B cell (primary cell): ENCODE measurements at regions not wholly inside any gene's neighbourhood (a gene's known extent, or its start where the extent isn't known, plus 50 kb on each side); places are given as distances from the start of the nearest gene placed in this dataset.

Experiments
- ATAC-seq: fragments of 200-7000 bp; cut with Tn5 transposase; one replicate; pipeline ENCODE4 v1.10.0; 2021; ENCODE audit warnings: low read depth, mild to moderate bottlenecking, moderate number of reproducible peaks, moderate library complexity
- CTCF ChIA-PET: fragments of 350-600 bp; sonication (Branson Sonifier 250); formaldehyde crosslinking; loops from one replicate; lab custom pipeline; 2021; ENCODE audit warnings: antibody characterized with exemption, inconsistent platforms; lab: Charles Lee
- POLR2A ChIA-PET: fragments of 350-600 bp; sonication (Branson Sonifier 250); formaldehyde crosslinking; loops from one replicate; lab custom pipeline; 2021; ENCODE audit warnings: antibody characterized with exemption; lab: Charles Lee
- DNase-seq: peaks from one replicate; pipeline ENCODE4 v3.0.0; 2013
- H2AFZ ChIP-seq: 2 replicates; pipeline ENCODE4 v1.6.1; 2012; ENCODE audit warnings: mild to moderate bottlenecking, low read depth, low read length; ENCODE audit not compliant: insufficient read depth, poor library complexity, severe bottlenecking
- H3K27ac ChIP-seq, 2 donors: 1 replicate in 1 of 2; 2 replicates in 1 of 2; pipeline ENCODE4 v1.5.1; 2012 to 2013; ENCODE audit warnings: low read length in 2 of 2, mild to moderate bottlenecking in 2 of 2, moderate library complexity in 1 of 2
- H3K27me3 ChIP-seq, 4 experiments: fragments of 200-600 bp in 1 of 4; sonication (generic) in 1 of 4; replicated peaks in 1 of 4; 1 replicate in 2 of 4; 2 replicates in 2 of 4; pipeline versions ENCODE4 v1.6.1 to v1.7.0; 2013 to 2016; ENCODE audit warnings: low read length in 3 of 4, mild to moderate bottlenecking in 2 of 4, mixed read lengths in 1 of 4, moderate library complexity in 1 of 4; ENCODE audit not compliant: insufficient read depth in 4 of 4, control insufficient read depth in 3 of 4; ENCODE audit errors: control extremely low read depth in 1 of 4
- H3K36me3 ChIP-seq, 2 experiments: replicated peaks in 1 of 2; 1 replicate in 1 of 2; 2 replicates in 1 of 2; pipeline versions ENCODE4 v1.6.1 to v1.7.1; 2013; ENCODE audit warnings: low read length in 1 of 2; ENCODE audit not compliant: insufficient read depth in 2 of 2, control insufficient read depth in 1 of 2; ENCODE audit errors: control extremely low read depth in 1 of 2, extremely low read depth in 1 of 2
- H3K4me1 ChIP-seq, 2 donors: fragments of 200-600 bp in 1 of 2; sonication (generic) in 1 of 2; 1 replicate in 1 of 2; 2 replicates in 1 of 2; pipeline versions ENCODE4 v1.5.1 to v1.6.1; 2013 to 2017; ENCODE audit warnings: low read length in 2 of 2; ENCODE audit not compliant: control insufficient read depth in 2 of 2, insufficient read depth in 2 of 2
- H3K4me2 ChIP-seq: replicated peaks from 2 replicates; pipeline ENCODE3; 2012; ENCODE audit warnings: mild to moderate bottlenecking, low read depth, low read length; ENCODE audit not compliant: poor library complexity, severe bottlenecking
- H3K4me3 ChIP-seq, 5 experiments: fragments of 200-600 bp in 1 of 5; sonication (generic) in 1 of 5; 1 replicate in 3 of 5; 2 replicates in 2 of 5; pipeline versions ENCODE4 v1.5.1 to v1.7.0; 2011 to 2016; ENCODE audit warnings: low read length in 4 of 5, mild to moderate bottlenecking in 4 of 5, low read depth in 2 of 5, control low read depth in 1 of 5, moderate library complexity in 1 of 5; ENCODE audit not compliant: insufficient read depth in 1 of 5; ENCODE audit errors: control extremely low read depth in 1 of 5, extremely low read depth in 1 of 5
- H3K79me2 ChIP-seq: fragments of 200-600 bp; sonication (generic); one replicate; pipeline ENCODE4 v1.6.0; 2016; ENCODE audit warnings: low read length; ENCODE audit not compliant: control insufficient read depth, insufficient read depth
- H3K9ac ChIP-seq: fragments of 200-600 bp; sonication (generic); 2 replicates; pipeline ENCODE4 v1.6.1; 2017; ENCODE audit warnings: mild to moderate bottlenecking, low read length, moderate library complexity
- H3K9me3 ChIP-seq, 3 donors: one replicate each; pipeline versions ENCODE4 v1.6.1 to v1.7.1; 2013; ENCODE audit warnings: low read length in 2 of 3; ENCODE audit not compliant: control insufficient read depth in 2 of 3, insufficient read depth in 1 of 3; ENCODE audit errors: control extremely low read depth in 1 of 3
- H4K20me1 ChIP-seq: 2 replicates; pipeline ENCODE4 v1.6.0; 2012; ENCODE audit warnings: mild to moderate bottlenecking, low read length; ENCODE audit not compliant: insufficient read depth, control insufficient read depth, poor library complexity, severe bottlenecking
- H3K27ac Mint-ChIP-seq: one replicate; pipeline ENCODE4 v1.8.0; 2021; ENCODE audit warnings: mixed read lengths
- H3K27me3 Mint-ChIP-seq: one replicate; pipeline ENCODE4 v1.8.0; 2021; ENCODE audit warnings: mixed read lengths
- H3K4me1 Mint-ChIP-seq: one replicate; pipeline ENCODE4 v1.8.0; 2021; ENCODE audit warnings: mixed read lengths
- H3K4me3 Mint-ChIP-seq: one replicate; pipeline ENCODE4 v1.8.0; 2021; ENCODE audit warnings: mixed read lengths
- H3K9me3 Mint-ChIP-seq: one replicate; pipeline ENCODE4 v1.8.0; 2022; ENCODE audit warnings: mixed read lengths; ENCODE audit not compliant: insufficient read depth
- EZH2 ChIP-seq: IDR thresholded peaks from 2 replicates; pipeline ENCODE4 v1.6.1; 2012; ENCODE audit warnings: borderline replicate concordance, low read depth, mild to moderate bottlenecking, moderate library complexity, low read length; ENCODE audit not compliant: insufficient read depth, poor library complexity, severe bottlenecking
- WGBS: methylation state at CpG from one replicate; pipeline ENCODE4 v1.1.5; 2013; ENCODE audit warnings: missing lambda C conversion rate; ENCODE audit not compliant: insufficient coverage; 5-methylcytosine and 5-hydroxymethylcytosine counted together
- intact Hi-C: fragments of 100-400 bp; cut with micrococcal nuclease; formaldehyde crosslinking; loops from one replicate; pipeline ENCODE4 v1.10.0; 2022
- TF ChIP-seq, protein P1 (sequence below): fragments of 200-600 bp; IDR thresholded peaks from one replicate; pipeline ENCODE4 v1.8.0; 2022; ENCODE audit warnings: antibody characterized with exemption, mild to moderate bottlenecking

DNA sequence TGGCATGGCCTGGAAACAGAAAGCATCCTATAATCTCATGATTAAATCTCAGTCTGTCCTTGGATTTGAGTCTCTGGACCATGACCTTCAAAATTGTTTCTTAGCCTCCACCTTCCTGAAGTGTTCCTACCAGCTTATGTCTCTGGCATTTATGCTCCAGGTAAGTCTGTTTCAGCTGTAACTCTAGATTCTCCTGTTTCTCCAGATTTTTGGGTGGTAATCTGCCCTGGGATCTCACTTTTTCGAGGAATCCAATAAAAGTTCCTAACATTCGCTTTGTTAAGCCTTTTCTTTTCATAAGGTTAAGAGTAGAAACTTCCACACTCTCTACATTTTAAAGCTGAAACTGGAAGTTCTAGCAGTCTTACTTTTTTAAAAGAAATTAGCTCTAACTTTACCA is 318.5 kb downstream of the C6orf118 start:
- Histone ChIP-seq H3K36me3 (no peaks in the 10 kb centered on the region), H3K4me2 (no peak overlapping the region), H3K9ac (no peak overlapping the region), H3K4me1 (no peaks in the 10 kb centered on the region), H4K20me1 (no peaks in the 10 kb centered on the region), H3K27ac (no peak overlapping the region), H3K9me3 (no peaks in the 10 kb centered on the region), H3K27me3 (no peaks in the 10 kb centered on the region), H2AFZ (no peak overlapping the region), H3K4me3 (no peak overlapping the region), H3K79me2 (no peaks in the 10 kb centered on the region)
- TF ChIP-seq EZH2 = no peak
- no peak for ATAC-seq
- Mint-ChIP-seq H3K4me1 (no peaks in the 10 kb centered on the region), H3K27me3 (no peaks in the 10 kb centered on the region), H3K9me3 (peaks cover 2% of the 10 kb centered on the region), H3K27ac (no peak overlapping the region), H3K4me3 (no peak overlapping the region)
- intact Hi-C loops = no loop called here
- ChIA-PET POLR2A (no interaction called here), CTCF (no interaction called here)
- no peak for DNase-seq
- no CpG with 5 or more reads among the region's 2 CpGs for WGBS

DNA sequence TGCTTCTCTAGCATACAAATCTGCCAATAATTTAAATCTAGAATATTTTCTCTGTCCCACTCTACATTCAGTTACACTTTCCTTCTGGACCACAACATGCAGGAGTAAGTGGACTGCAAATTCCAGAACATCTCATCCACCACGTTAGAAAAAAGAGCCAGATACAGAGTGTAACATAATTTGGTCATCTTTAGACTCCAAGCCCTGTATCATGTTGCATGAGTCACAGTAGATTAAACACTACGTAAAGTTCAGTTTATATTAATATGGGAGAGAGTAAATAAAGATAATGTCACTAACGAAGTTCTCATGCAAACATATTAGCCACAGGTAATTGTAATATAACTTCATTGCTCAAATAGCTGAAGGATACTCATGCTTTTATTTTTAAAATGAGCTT is 327.0 kb downstream of the C6orf118 start:
- TF ChIP-seq, protein P1, sequence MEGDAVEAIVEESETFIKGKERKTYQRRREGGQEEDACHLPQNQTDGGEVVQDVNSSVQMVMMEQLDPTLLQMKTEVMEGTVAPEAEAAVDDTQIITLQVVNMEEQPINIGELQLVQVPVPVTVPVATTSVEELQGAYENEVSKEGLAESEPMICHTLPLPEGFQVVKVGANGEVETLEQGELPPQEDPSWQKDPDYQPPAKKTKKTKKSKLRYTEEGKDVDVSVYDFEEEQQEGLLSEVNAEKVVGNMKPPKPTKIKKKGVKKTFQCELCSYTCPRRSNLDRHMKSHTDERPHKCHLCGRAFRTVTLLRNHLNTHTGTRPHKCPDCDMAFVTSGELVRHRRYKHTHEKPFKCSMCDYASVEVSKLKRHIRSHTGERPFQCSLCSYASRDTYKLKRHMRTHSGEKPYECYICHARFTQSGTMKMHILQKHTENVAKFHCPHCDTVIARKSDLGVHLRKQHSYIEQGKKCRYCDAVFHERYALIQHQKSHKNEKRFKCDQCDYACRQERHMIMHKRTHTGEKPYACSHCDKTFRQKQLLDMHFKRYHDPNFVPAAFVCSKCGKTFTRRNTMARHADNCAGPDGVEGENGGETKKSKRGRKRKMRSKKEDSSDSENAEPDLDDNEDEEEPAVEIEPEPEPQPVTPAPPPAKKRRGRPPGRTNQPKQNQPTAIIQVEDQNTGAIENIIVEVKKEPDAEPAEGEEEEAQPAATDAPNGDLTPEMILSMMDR = no peak
- TF ChIP-seq EZH2 = no peak
- CTCF ChIA-PET = no interaction called here
- H4K20me1 ChIP-seq = no peaks in the 10 kb centered on the region
- no peak overlapping the region for H3K4me3 Mint-ChIP-seq
- no peak for DNase-seq
- H3K27ac Mint-ChIP-seq = no peak overlapping the region
- H3K9me3 Mint-ChIP-seq = peaks cover 2% of the 10 kb centered on the region
- H3K9me3 ChIP-seq = peaks cover 0 to 4% (median 0%) of the 10 kb centered on the region in 3 donors
- no peaks in the 10 kb centered on the region for H3K79me2 ChIP-seq
- POLR2A ChIA-PET = no interaction called here
- no peaks in the 10 kb centered on the region for H3K4me1 ChIP-seq
- H3K4me1 Mint-ChIP-seq = no peaks in the 10 kb centered on the region
- WGBS = no CpG with 5 or more reads among the region's 3 CpGs
- no peak overlapping the region for H3K9ac ChIP-seq
- H3K4me3 ChIP-seq = no peak overlapping the region
- H3K36me3 ChIP-seq = no peaks in the 10 kb centered on the region
- H2AFZ ChIP-seq = no peak overlapping the region
- H3K27ac ChIP-seq = no peak overlapping the region
- no peak for ATAC-seq
- H3K27me3 ChIP-seq = no peaks in the 10 kb centered on the region
- H3K27me3 Mint-ChIP-seq = no peaks in the 10 kb centered on the region
- intact Hi-C loops = no loop called here
- H3K4me2 ChIP-seq = no peak overlapping the region
